Right lobe of liver (tissue), 6 donors: ENCODE measurements at regions not wholly inside any gene's neighbourhood (a gene's known extent, or its start where the extent isn't known, plus 50 kb on each side); places are given as distances from the start of the nearest gene placed in this dataset.

ENCODE experiments used
- ATAC-seq, 4 donors: fragments of 200-7000 bp; cut with Tn5 transposase; one replicate each; pipeline ENCODE4 v1.9.1; 2020; ENCODE audit warnings: mild to moderate bottlenecking in 4 of 4, moderate library complexity in 4 of 4
- DNase-seq, 3 donors: peaks; one replicate each; pipeline ENCODE4 v3.0.0-alpha.2; 2020
- H3K27ac ChIP-seq, 3 donors: fragments of 200-600 bp; one replicate each; pipeline ENCODE4 v1.8.0; 2022
- H3K27me3 ChIP-seq, 2 donors: fragments of 200-600 bp; one replicate each; pipeline ENCODE4 v1.8.0; 2022
- H3K36me3 ChIP-seq, 4 donors: fragments of 200-600 bp; sonication (generic) in 1 of 4; one replicate each; pipeline versions ENCODE4 v1.5.1 to v1.8.0; 2017 to 2022; ENCODE audit warnings: control low read depth in 1 of 4
- H3K4me1 ChIP-seq, 4 donors: fragments of 200-600 bp; sonication (generic) in 1 of 4; one replicate each; pipeline versions ENCODE4 v1.5.1 to v1.8.0; 2017 to 2022; ENCODE audit warnings: control low read depth in 1 of 4
- H3K4me3 ChIP-seq, 3 donors: fragments of 200-600 bp; one replicate each; pipeline ENCODE4 v1.8.0; 2022
- H3K9me3 ChIP-seq, 4 donors: fragments of 200-600 bp; sonication (generic) in 1 of 4; one replicate each; pipeline versions ENCODE4 v1.5.1 to v1.8.0; 2017 to 2022; ENCODE audit warnings: control low read depth in 1 of 4
- POLR2A ChIP-seq: fragments of 450-650 bp; IDR thresholded peaks from one replicate; pipeline ENCODE4 v1.6.1; 2017; ENCODE audit warnings: antibody characterized with exemption, mild to moderate bottlenecking
- WGBS: methylation state at CpG from one replicate; pipeline ENCODE4 v1.1.6; 2018; ENCODE audit warnings: low coverage, low lambda C conversion rate; ENCODE audit not compliant: insufficient coverage; ENCODE audit errors: missing lambda C conversion rate; 5-methylcytosine and 5-hydroxymethylcytosine counted together
- intact Hi-C, 2 donors: fragments of 100-400 bp; cut with DNase I; formaldehyde crosslinking; loops; one replicate each; pipeline versions ENCODE4 v1.11.2 to v1.14.1; 2022
- TF ChIP-seq, protein P1 (sequence below), 4 donors: fragments of 200-600 bp in 3 of 4; fragments of 450-650 bp in 1 of 4; IDR thresholded peaks; one replicate each; pipeline versions ENCODE4 v1.5.1 to v1.8.0; 2016 to 2022; ENCODE audit warnings: antibody characterized with exemption in 4 of 4, mild to moderate bottlenecking in 2 of 4
- donor health status: DM: no; HTN: yes; CAD: no.
- donor health status: DM: no; HTN: no; CAD: no.
- donor health status: DM: no; HTN: no; CAD: no.
- donor health status: DM: no; HTN: yes; CAD: no.
- donor health status: DM: no; HTN: yes; CAD: no.

DNA sequence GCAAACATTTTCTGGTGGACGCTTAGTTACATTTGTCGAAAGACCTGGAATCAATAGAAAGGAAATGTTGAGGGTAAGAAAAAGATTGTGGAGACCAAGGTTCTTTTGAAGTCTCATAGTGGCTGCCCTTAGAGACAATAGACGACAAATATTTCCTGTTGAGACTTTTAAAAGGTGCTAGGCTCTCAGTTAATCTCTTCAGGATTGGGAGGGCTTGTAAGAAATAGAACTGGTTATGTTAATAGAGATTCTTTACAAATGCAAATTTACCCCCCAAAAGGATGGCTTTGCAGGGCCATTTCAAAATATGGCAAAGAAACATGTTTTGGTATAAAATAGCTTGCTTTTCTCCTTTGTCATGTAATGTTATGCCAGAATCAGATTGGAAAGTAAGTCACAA, 428.2 kb upstream of the CTNND2 start:
- 21% methylated on average over 3 of the region's 3 CpGs for WGBS
- no peak for ATAC-seq
- Histone ChIP-seq H3K27me3 (no peaks in the 10 kb centered on the region), H3K4me1 (no peaks in the 10 kb centered on the region), H3K36me3 (no peaks in the 10 kb centered on the region), H3K27ac (no peak overlapping the region), H3K4me3 (no peak overlapping the region), H3K9me3 (peaks cover 0 to 4% (median 0%) of the 10 kb centered on the region in 4 donors)
- no peak for DNase-seq
- no peak for TF ChIP-seq POLR2A
- TF ChIP-seq, protein P1, sequence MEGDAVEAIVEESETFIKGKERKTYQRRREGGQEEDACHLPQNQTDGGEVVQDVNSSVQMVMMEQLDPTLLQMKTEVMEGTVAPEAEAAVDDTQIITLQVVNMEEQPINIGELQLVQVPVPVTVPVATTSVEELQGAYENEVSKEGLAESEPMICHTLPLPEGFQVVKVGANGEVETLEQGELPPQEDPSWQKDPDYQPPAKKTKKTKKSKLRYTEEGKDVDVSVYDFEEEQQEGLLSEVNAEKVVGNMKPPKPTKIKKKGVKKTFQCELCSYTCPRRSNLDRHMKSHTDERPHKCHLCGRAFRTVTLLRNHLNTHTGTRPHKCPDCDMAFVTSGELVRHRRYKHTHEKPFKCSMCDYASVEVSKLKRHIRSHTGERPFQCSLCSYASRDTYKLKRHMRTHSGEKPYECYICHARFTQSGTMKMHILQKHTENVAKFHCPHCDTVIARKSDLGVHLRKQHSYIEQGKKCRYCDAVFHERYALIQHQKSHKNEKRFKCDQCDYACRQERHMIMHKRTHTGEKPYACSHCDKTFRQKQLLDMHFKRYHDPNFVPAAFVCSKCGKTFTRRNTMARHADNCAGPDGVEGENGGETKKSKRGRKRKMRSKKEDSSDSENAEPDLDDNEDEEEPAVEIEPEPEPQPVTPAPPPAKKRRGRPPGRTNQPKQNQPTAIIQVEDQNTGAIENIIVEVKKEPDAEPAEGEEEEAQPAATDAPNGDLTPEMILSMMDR (IDR thresholded peaks at IDR 0.05), result no peak
- intact Hi-C loops, result no loop called here

DNA sequence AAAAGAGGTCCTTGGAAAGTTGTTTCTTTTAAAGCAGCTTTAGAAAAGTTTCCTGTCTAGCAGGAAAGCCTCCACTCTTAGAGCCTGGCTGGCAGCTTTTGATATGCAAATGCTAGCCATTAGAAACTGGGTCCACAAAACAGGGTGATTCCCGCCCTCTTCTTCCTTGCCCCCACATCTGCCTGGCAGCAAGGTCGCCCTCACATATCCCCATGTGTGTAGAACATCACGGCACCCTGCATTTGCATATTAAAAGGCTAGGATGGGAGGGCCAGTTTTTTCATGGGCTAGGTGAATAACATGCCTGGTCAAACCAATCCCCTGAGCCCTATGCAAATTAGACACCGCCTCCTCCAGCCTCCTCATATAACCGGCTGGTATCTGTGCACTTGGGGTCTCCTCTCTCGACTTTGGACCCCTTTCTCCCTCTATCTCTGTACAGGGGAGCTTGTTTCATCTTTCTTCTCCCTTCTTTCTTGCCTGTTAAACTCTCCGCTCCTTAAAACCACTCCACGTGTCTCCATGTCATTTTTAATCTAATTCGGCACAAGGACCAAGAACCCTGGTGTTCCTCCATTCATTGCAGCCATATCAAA, 426.8 kb upstream of the CTNND2 start:
- Histone ChIP-seq H3K4me3 (no peak overlapping the region), H3K27me3 (no peaks in the 10 kb centered on the region), H3K36me3 (no peaks in the 10 kb centered on the region), H3K27ac (no peak overlapping the region), H3K4me1 (no peaks in the 10 kb centered on the region), H3K9me3 (peaks cover 0 to 4% (median 0%) of the 10 kb centered on the region in 4 donors)
- TF ChIP-seq, protein P1 (IDR thresholded peaks at IDR 0.05), result no peak
- no peak for TF ChIP-seq POLR2A
- WGBS, result 47% methylated on average over 8 of the region's 9 CpGs
- DNase-seq (no peak), ATAC-seq (no peak)
- intact Hi-C loops, result no loop called here

DNA sequence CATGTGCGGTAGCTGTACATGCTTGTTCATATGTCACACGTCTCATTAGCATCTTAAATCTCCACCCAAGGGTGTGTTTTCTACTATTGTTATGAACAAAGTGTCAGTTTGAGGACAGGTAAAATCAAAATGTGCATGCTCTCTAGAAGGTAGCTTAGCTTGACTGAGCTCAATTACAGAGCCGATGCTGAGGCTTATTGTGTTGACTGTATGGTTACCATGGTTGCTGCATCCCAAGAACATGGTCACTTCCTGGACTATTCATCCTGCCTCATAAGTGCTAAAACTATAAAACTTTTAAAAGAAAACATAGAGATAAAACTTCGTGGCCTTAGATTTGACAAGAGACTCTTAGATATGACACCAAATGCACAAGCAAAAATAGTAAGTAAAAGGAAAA, 426.1 kb upstream of the CTNND2 start:
- 26% methylated on average over 2 of the region's 4 CpGs for WGBS
- no peak for DNase-seq
- no peak for ATAC-seq

DNA sequence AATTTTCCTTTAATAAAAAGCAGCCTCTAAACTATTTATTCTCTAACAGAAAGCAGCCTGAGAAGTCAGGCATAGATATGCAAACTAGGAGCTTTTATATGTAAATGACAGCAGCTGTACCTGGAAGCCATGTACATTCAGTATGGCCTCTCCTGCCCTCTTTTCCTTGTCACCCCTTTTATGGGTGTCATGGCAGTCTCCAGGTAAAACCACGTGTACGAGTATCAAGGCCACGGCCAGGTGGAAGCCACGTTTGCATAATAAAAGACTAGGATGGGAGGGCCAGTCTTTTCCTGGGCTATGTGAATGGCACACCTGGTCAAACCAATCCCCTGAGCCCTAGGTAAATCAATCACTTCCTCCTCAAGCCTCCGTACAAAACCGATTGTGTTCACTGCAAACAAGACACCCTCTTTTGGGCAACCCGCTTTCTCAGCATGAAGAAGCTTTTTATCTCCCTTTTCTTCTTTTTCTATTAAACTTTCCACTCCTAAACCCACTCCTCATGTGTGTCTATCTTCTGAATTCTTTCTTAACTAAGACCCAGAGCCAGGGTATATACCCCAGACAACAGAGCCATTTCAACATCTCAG, 419.5 kb upstream of the CTNND2 start:
- Histone ChIP-seq H3K4me3 (no peak overlapping the region), H3K4me1 (no peaks in the 10 kb centered on the region), H3K36me3 (no peaks in the 10 kb centered on the region), H3K27ac (no peak overlapping the region), H3K9me3 (no peaks in the 10 kb centered on the region), H3K27me3 (no peaks in the 10 kb centered on the region)
- TF ChIP-seq, protein P1 (IDR thresholded peaks at IDR 0.05), result no peak
- TF ChIP-seq POLR2A, result no peak
- ATAC-seq (no peak), DNase-seq (no peak)
- WGBS, result 36% methylated on average over 7 of the region's 7 CpGs
- intact Hi-C loops, result no loop called here

More for the DNA sequence above, 426.1 kb upstream of the CTNND2 start:
- Histone ChIP-seq H3K27ac (no peak overlapping the region), H3K9me3 (peaks cover 0 to 4% (median 0%) of the 10 kb centered on the region in 4 donors), H3K27me3 (no peaks in the 10 kb centered on the region), H3K4me3 (no peak overlapping the region), H3K4me1 (no peaks in the 10 kb centered on the region), H3K36me3 (no peaks in the 10 kb centered on the region)
- no peak for TF ChIP-seq POLR2A
- TF ChIP-seq, protein P1 (IDR thresholded peaks at IDR 0.05), result no peak
- intact Hi-C loops, result no loop called here
